ENCODE measurements at regions not wholly inside any gene's neighbourhood (a gene's known extent, or its start where the extent isn't known, plus 50 kb on each side); places are given as distances from the start of the nearest gene placed in this dataset.
A peak's percentile ranks its signal among the peaks of the same experiment; 100 is the strongest.
"Not testable (repeated sequence)": the region's sequence is repeated elsewhere in the genome, so short reads cannot be mapped to it uniquely, and the experiment has no call there.

DNA sequence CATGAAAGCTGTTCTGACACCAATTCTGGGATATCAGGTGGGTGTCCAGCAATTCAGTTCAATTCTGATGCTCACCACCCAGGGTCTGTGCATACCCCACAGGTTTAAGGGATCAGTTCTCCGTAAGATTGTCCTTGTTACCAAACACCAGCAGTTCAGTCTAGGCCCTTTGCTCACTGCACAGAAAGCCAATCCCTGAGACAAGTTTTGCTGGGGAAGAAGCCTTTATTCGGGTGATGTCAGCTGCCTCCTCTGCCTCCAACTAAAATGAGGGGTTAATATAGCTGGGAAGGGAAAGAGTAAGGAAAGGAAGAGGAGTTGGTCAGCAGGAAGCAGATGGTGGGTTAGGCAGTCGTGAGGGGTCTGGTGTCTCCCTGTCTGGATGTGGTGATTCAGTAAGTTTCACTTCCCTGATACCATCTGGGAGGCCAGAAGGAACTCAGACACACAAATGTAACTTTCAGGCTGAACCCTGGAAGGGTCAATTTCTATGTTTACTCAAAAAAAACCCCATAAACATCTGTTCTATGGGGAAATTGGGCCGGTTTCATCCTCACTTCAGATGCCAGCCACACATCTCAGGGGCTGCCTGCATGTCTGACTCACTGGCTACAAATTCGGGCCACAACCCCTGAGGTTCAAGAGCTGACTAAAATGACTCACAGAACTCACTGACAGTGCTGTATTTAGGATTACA, 83.3 kb upstream of the PGBD5 start:
- DNase-seq = no peak

DNA sequence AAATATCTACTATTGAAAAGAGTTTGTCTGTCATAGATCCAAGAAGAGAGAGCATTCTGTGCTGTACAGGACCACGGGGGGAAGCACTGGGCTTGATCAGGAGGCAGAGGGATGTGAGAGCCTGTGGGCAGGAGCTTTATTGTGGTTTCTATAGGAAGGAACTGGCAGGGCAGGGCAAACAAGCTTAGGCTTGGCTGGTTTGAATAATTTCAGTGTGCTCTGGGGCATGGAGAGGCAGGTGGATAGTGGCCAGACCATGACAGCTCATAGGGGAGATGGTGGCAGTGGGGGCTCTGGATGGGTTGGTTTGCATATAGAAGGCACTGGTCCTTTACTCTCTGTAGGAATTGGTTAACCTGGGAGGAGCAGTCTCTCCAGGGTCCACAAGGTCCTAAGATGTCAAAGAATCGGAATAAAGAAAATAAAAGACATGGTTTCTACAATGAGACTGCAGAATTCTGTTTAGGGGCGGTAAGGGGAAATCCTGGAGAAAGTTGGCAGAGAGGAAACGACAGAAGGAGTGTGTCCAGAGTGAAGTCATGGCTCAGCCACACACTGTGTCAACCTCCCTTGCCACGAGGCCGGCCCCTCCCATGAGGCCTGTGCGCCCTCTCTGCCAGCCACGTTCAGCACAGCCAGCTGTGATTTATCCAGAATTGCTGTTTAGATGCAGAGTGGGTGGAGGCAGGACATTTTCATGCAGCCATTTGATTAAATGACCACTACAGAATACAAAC, 81.7 kb upstream of the PGBD5 start:
- DNase-seq = no peak

DNA sequence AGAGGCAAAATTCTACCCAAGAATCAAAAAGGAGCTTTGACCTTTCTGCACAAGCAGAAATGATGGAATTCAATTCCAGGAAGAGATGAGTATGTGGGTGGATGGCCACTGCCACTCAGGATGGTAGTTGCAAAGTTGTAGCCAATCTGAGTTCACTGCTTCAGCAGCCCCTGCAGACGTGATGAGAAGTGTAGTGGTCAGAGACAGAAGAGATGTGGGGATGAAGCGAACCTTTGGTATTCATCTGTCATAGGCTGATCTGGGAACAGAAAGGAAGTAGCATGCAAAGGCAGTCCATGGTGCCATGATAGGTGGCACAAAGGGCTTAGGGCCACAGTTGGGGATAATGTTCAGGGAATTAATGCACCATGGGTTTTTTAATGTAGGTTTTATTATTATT, 81.1 kb upstream of the PGBD5 start:
- no peak for DNase-seq

- no peak for DNase-seq
Measured at GRCh38 chr1:230506451-230506850, 80.3 kb upstream of the PGBD5 start.

DNA sequence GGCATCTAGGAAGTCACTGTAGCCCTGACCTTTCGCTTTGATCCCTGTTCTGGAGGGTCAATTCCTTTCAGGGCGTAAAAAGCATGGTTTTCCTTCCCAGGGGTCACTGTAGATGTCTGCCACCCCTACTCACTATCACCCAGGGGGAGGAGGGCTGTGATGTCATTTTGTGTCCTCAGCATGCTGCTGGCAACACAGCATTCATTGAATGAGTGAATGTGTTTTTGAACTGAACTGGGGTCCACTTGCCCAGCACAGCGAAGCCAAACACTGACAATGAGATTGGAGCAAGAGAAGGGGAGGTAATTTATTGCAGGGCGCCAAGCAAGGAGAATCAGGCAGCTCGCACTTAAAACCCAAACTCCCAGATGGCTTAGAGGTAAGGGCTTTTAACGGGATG, 78.2 kb upstream of the PGBD5 start:
- DNase-seq = no peak

GRCh38 chr1:230503726-230504125, 77.6 kb upstream of the PGBD5 start:
- DNase-seq = no peak

DNA sequence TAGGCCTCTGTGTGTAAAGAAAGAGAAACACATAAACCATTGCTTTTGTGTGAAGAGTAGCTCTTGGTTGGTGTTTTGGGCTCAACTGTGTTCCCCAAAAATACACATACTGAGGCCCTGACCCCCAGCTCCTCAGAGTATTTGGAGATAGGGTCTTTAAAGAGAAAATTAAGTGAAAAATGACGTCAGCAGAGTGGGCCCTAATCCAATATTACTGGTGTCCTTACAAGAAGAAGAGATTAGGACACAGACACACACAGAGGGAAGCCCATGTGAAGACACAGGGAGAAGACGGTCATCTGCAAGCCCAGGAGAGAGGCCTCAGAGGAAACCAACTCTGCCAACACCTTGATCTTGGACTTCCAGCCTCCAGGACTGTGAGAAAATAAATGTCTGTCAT, 76.9 kb upstream of the PGBD5 start:
- DNase-seq = no peak

GRCh38 chr1:230502306-230502705, 76.2 kb upstream of the PGBD5 start:
- DNase-seq = no peak

DNA sequence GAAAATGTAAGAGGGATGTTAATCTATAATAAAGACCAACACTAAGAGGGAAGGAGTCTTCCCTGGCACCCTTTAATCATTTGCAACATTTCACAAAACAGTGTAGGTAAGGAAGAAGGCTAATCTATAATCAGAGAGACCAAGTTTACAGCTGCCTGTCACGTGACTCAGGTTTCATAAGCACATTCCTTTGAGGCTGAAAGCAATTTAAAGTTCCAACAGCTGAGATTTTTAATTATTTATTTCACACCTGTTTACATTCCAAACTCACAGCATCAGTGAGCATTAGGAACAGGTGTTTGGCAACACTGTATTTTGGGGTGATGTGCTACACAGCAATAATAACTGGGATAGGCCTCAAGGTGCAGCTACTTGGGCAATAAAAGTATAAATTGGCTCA, 75.7 kb upstream of the PGBD5 start:
- no peak for DNase-seq

GRCh38 chr1:230501242-230501641, 75.1 kb upstream of the PGBD5 start:
- DNase-seq = no peak

GRCh38 chr1:230500063-230500462, 73.9 kb upstream of the PGBD5 start:
- no peak for DNase-seq

DNA sequence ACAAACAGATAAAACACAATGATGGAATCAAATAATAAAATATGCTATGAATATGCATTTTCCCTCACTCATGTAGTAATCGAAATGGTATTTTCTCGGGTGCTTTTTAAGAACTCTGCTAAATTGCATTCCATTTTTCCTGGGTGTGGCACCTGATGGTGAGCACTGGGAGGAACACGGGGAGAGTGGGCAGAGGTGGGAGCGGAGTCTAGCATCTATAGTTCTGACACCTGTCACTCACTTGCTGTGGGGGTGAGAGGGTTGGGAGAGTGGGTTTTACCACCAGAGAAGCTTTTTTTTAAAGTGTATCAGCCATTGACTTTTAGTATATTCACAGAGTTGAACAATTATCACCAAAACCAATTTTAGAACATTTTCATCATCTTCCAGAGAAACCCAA, 73.4 kb upstream of the PGBD5 start:
- no peak for DNase-seq

DNA sequence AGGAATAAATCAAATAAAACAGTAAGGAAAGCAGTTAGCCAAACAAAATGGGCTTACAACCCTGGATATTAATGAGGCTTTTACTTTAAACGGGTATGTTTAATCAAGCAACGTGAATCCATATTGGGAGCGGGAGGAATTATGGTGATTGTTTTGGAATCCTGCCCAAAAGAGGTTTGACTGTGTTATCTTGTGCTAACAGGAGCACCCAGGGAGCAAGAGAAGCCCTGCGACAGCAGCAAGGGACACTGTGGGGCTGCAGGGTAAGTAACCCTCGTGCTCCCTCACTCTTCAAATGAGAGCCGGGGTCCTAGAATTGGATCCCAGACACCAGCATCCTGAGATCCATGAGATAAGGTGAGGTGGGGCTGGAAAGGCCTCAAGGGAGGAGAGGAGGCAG, 72.6 kb upstream of the PGBD5 start:
- no peak for DNase-seq

DNA sequence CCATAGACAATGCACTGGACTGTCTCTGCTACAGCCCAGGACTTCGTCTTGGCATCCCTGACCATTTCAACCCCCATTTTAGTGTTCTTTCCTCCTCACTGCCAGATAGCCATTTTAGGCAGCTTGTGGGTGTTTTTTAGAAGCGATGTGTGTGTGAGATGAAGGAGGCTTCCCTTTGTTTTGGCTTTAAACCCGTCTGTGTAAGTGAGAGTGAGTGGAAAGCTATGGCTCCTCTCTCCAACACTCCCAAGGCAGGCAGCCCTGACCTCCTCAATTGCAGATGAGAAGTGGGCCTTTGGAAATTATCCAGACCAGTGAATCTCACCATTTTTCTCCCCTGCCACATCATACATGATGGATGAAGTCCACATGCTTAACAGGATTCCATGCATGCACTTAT, 70.3 kb upstream of the PGBD5 start:
- no peak for DNase-seq

GRCh38 chr1:230495891-230496385, 69.8 kb upstream of the PGBD5 start:
- DNase-seq = peak; percentile 31

DNA sequence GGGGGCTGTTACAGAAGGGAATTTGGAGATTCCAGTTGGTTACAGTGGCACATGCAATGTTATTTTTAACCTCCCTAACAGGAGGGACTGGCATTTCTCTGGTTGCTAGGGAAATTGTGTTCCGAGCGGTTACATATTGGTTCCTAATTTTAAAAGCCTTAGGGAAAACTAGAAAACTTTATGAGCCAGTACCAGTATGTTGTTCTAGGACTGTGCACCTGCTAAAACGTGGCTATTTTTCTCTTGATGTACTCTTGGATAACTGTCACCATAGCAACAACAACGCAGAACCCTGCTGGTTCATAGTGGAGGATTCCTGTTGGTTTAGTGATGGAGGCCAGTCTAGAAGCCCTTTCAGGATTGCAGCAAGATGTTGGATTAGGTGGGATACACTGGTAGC, 68.9 kb upstream of the PGBD5 start:
- no peak for DNase-seq

GRCh38 chr1:230494514-230494913, 68.4 kb upstream of the PGBD5 start:
- no peak for DNase-seq

- no peak for DNase-seq
Measured at GRCh38 chr1:230494026-230494425, 67.9 kb upstream of the PGBD5 start.

GRCh38 chr1:230493264-230493663, 67.1 kb upstream of the PGBD5 start:
- no peak for DNase-seq

- no peak for DNase-seq
Measured at GRCh38 chr1:230490436-230490835, 64.3 kb upstream of the PGBD5 start.

DNA sequence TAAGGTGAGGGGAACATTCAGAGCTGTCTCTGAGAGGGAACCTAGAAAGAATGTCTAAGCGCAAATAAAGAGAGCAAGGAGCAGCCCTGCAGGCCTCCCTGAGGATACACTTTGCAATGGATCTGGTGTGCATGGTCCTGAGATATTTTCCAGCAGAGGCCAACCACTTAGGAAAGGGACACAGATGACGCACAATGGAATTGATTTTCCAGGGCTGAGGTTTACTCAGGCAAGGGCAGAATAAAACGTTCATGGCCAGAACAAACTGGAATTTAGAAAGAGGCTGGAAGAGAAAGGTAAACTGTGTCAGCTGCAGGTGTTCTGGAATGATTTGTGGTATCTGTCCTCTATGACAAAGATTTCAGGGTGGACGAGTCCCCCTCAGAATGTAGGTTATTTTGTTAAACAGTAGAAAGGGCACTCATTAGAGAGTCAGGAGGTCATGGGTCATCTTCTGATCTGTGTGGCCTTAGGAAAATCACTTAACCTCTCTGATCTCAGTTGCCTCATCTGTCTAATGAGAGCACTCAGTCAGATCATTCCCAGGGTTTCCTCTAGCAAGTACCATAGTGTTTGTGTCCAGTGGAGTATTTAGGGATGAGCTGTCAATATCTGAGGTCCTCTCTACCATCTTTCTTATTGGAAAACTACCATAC, 61.8 kb upstream of the PGBD5 start:
- DNase-seq = no peak

DNA sequence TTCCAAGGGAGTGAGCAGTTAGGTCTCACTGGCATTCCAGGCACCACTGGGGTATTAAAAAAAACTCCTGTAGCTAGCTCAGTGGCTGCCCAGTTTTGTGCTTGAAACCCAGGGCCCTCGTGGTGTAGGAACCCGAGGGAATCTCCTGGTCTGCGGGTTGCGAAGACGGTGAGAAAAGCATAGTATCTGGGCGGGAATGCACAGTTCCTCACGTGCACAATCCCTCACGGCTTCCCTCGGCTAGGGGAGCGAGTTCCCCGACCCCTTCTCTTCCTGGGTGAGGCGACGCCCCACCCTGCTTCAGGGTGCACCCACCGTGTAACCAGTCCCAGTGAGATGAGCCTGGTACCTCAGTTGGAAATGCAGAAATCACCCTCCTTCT, 50.5 kb upstream of the PGBD5 start:
- no peak for DNase-seq

- not testable (repeated sequence) for DNase-seq
Measured at GRCh38 chr1:230475856-230476621, 49.9 kb upstream of the PGBD5 start.
